ENCODE measurements at regions not wholly inside any gene's neighbourhood (a gene's known extent, or its start where the extent isn't known, plus 50 kb on each side); places are given as distances from the start of the nearest gene placed in this dataset.

DNA sequence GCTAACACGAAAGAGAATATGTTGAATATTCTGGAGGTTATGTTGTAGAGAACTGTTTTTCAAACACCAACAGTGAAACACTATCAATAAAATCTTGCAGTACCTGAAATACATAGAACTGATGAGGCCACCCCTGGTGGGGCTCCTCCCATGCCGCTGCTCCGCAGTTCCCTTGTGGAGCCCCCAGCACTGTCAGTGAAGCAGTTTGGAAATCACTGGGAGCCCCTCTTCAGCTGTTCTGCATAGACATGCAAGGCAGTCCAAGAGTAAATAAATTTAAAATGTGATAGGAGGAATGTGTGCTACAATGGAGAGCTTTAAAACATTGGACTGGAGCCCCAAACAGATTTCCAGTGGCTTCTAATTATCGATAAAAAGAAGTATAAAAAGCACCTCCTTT is 189.4 kb downstream of the FNDC1 start:
- no peak overlapping the region for H3K27ac ChIP-seq (ENCODE audit: low read depth, low read length)
- no peak for DNase-seq (ENCODE audit: low read depth in 4 of 6, low spot score in 6 of 6)
- WGBS (ENCODE audit: insufficient coverage): 79% methylated on average over 2 of the region's 4 CpGs
- H3K4me1 ChIP-seq (ENCODE audit: control insufficient read depth, insufficient read depth, low read length): no peaks in the 10 kb centered on the region
- H3K9me3 ChIP-seq (ENCODE audit: control insufficient read depth, insufficient read depth, low read length): no peaks in the 10 kb centered on the region
- no peaks in the 10 kb centered on the region for H3K36me3 ChIP-seq (ENCODE audit: control insufficient read depth, insufficient read depth, low read length)
- H3K4me3 ChIP-seq (ENCODE audit: low read depth, low read length): no peak overlapping the region
- no peaks in the 10 kb centered on the region for H3K27me3 ChIP-seq (ENCODE audit: control insufficient read depth, insufficient read depth, low read length)

DNA sequence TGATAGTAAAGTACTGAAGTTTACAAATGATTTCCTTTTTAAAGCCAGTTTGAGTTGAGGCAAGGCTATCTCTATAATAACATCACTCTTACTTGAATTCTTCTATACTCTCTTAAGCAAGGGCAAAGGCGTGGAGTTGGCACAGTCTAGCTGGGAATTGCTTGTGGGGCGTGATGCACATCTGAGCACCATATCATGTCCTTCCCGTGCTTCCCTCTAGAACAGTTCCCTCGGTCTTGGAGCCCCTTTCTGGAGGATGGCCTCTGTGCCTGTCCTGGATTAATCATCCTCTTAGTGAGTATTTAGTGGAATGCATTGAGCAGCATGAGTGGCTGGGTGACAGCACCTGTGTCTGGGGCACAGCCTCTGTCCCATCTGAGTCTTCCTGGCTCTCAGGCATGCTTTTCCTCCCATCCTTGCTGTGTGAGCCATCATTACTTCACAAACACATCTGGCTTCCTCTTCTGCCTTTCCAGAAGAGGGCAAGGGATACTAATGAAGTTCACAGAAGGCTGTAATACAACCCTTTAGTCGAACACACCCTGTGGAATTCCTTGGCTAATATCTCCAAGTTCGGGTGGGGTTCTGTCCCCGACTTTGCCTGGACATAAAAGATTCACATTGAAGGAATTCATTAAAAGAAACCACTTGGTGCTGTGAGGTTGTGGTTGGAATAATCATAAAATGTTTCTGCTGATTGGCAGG is 188.2 kb downstream of the FNDC1 start:
- 92% methylated on average over 6 of the region's 7 CpGs for WGBS (ENCODE audit: insufficient coverage)

DNA sequence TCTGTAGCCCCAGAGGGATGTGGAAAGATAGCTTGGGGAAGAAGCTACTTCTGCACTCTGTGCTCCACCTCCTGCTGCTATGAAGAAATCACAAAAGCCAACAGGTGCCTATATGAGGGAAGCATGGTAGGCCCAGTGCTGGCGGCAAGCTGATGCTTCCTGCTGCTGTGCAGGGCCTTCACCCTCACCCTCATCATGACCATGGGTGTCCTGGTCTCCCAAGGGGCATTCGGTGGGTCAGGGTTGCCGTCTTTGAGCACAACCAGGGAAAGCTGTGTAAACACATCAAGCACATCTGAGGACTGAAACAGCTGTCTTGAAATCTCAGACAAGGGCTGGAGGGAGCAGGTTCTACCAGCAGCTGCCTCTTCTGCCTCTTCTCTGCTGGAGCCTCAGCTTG is 184.0 kb downstream of the FNDC1 start:
- Histone ChIP-seq H3K27ac (ENCODE audit: low read depth, low read length) (no peak overlapping the region), H3K4me3 (ENCODE audit: low read depth, low read length) (no peak overlapping the region), H3K36me3 (ENCODE audit: control insufficient read depth, insufficient read depth, low read length) (no peaks in the 10 kb centered on the region), H3K9me3 (ENCODE audit: control insufficient read depth, insufficient read depth, low read length) (no peaks in the 10 kb centered on the region), H3K4me1 (ENCODE audit: control insufficient read depth, insufficient read depth, low read length) (no peaks in the 10 kb centered on the region), H3K27me3 (ENCODE audit: control insufficient read depth, insufficient read depth, low read length) (no peaks in the 10 kb centered on the region)
- 97% methylated on average over 3 of the region's 3 CpGs for WGBS (ENCODE audit: insufficient coverage)
- DNase-seq (ENCODE audit: low read depth in 4 of 6, low spot score in 6 of 6): no peak

More for the DNA sequence above, 188.2 kb downstream of the FNDC1 start:
- Histone ChIP-seq H3K27ac (ENCODE audit: low read depth, low read length) (no peak overlapping the region), H3K4me3 (ENCODE audit: low read depth, low read length) (no peak overlapping the region), H3K4me1 (ENCODE audit: control insufficient read depth, insufficient read depth, low read length) (no peaks in the 10 kb centered on the region), H3K36me3 (ENCODE audit: control insufficient read depth, insufficient read depth, low read length) (no peaks in the 10 kb centered on the region), H3K27me3 (ENCODE audit: control insufficient read depth, insufficient read depth, low read length) (no peaks in the 10 kb centered on the region), H3K9me3 (ENCODE audit: control insufficient read depth, insufficient read depth, low read length) (no peaks in the 10 kb centered on the region)
- DNase-seq (ENCODE audit: low read depth in 4 of 6, low spot score in 6 of 6): no peak

DNA sequence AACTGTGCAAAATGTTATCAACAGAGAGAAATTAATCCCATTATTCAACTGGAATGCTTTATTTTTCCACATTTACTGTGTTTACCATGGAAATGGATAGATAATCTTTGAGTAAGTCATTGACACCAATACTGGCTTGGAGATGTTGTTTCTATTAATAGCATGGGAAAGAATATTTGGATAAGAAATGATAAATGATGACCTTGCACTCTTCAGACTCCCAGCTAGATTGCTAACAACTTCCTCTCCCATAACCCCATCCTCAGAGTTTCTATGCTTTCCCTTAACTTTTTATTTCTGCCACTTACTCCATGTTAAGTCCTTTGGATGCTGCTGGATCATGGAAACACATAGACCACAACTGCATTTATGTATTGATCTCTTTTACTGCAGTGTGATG is 182.5 kb downstream of the FNDC1 start:
- no peaks in the 10 kb centered on the region for H3K27me3 ChIP-seq (ENCODE audit: control insufficient read depth, insufficient read depth, low read length)
- no peaks in the 10 kb centered on the region for H3K36me3 ChIP-seq (ENCODE audit: control insufficient read depth, insufficient read depth, low read length)
- H3K27ac ChIP-seq (ENCODE audit: low read depth, low read length): no peak overlapping the region
- H3K4me1 ChIP-seq (ENCODE audit: control insufficient read depth, insufficient read depth, low read length): no peaks in the 10 kb centered on the region
- H3K9me3 ChIP-seq (ENCODE audit: control insufficient read depth, insufficient read depth, low read length): no peaks in the 10 kb centered on the region
- no peak overlapping the region for H3K4me3 ChIP-seq (ENCODE audit: low read depth, low read length)
- DNase-seq (ENCODE audit: low read depth in 4 of 6, low spot score in 6 of 6): no peak

DNA sequence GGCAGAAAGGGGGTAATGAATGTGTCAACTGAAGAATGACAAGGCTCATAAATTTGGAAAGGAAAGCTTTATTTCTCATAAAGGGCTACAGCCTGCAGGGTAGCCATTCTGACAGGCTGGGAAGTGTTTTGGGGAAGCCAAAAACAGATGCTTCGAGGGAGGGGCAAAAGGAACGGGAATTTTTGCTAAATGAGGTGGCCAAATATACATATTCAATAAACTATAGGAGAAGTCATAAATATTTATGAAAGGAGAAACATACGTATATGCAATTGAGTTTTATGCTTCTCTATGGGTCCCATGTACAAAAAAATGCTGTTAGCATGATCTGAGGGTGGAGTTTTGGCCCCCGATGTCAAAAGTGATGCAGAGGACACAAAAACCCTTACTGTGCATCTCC is 180.7 kb downstream of the FNDC1 start:
- no CpG with 5 or more reads among the region's 4 CpGs for WGBS (ENCODE audit: insufficient coverage)
- no peak overlapping the region for H3K4me3 ChIP-seq (ENCODE audit: low read depth, low read length)
- H3K27me3 ChIP-seq (ENCODE audit: control insufficient read depth, insufficient read depth, low read length): no peaks in the 10 kb centered on the region
- no peaks in the 10 kb centered on the region for H3K9me3 ChIP-seq (ENCODE audit: control insufficient read depth, insufficient read depth, low read length)
- no peak overlapping the region for H3K27ac ChIP-seq (ENCODE audit: low read depth, low read length)
- H3K4me1 ChIP-seq (ENCODE audit: control insufficient read depth, insufficient read depth, low read length): no peaks in the 10 kb centered on the region
- no peaks in the 10 kb centered on the region for H3K36me3 ChIP-seq (ENCODE audit: control insufficient read depth, insufficient read depth, low read length)
- no peak for DNase-seq (ENCODE audit: low read depth in 4 of 6, low spot score in 6 of 6)

DNA sequence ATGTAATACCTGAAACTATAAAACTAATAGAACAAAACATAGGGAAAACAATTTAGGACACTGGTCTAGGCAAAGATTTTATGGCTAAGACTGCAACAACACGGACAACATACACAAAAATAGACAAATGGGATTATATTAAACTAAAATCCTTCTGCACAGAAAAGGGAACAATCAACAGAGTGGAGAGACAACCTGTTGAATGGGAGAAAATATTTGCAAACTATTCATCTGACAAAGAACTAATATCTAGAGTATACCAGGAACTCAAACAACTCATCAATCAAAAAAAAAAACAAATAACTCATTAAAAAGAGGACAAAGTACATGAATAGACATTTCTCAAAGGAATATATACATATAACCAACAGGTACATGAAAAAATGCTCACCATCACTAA is 174.5 kb downstream of the FNDC1 start:
- no peaks in the 10 kb centered on the region for H3K4me1 ChIP-seq (ENCODE audit: control insufficient read depth, insufficient read depth, low read length)
- WGBS (ENCODE audit: insufficient coverage): no CpG with 5 or more reads among the region's 1 CpG

DNA sequence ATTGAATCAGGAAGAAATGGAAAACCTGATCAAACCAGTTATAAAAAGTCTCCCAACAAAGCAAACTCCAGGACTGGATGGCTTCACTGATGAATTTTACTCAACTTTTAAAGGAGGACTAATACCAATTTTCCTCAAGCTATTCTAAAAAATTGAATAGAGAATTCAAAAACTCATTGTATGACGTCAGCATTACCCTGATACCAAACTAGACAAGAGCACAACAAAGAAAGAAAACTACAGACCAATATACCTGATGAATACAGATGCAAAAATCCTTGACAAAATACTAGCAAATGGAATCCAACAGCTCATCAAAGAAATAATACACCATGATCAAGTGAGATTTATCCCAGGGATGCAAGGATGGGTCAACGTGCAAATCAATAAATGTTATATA is 172.9 kb downstream of the FNDC1 start:
- Histone ChIP-seq H3K36me3 (ENCODE audit: control insufficient read depth, insufficient read depth, low read length) (no peaks in the 10 kb centered on the region), H3K4me3 (ENCODE audit: low read depth, low read length) (no peak overlapping the region), H3K27me3 (ENCODE audit: control insufficient read depth, insufficient read depth, low read length) (no peaks in the 10 kb centered on the region), H3K4me1 (ENCODE audit: control insufficient read depth, insufficient read depth, low read length) (no peaks in the 10 kb centered on the region), H3K9me3 (ENCODE audit: control insufficient read depth, insufficient read depth, low read length) (peaks cover 2% of the 10 kb centered on the region), H3K27ac (ENCODE audit: low read depth, low read length) (no peak overlapping the region)
- 80% methylated on average over 1 of the region's 2 CpGs for WGBS (ENCODE audit: insufficient coverage)
- DNase-seq (ENCODE audit: low read depth in 4 of 6, low spot score in 6 of 6): no peak

More for the DNA sequence above, 174.5 kb downstream of the FNDC1 start:
- peaks cover 2% of the 10 kb centered on the region for H3K9me3 ChIP-seq (ENCODE audit: control insufficient read depth, insufficient read depth, low read length)
- no peaks in the 10 kb centered on the region for H3K27me3 ChIP-seq (ENCODE audit: control insufficient read depth, insufficient read depth, low read length)
- no peak for DNase-seq (ENCODE audit: low read depth in 4 of 6, low spot score in 6 of 6)
- H3K36me3 ChIP-seq (ENCODE audit: control insufficient read depth, insufficient read depth, low read length): no peaks in the 10 kb centered on the region
- H3K27ac ChIP-seq (ENCODE audit: low read depth, low read length): no peak overlapping the region
- no peak overlapping the region for H3K4me3 ChIP-seq (ENCODE audit: low read depth, low read length)

DNA sequence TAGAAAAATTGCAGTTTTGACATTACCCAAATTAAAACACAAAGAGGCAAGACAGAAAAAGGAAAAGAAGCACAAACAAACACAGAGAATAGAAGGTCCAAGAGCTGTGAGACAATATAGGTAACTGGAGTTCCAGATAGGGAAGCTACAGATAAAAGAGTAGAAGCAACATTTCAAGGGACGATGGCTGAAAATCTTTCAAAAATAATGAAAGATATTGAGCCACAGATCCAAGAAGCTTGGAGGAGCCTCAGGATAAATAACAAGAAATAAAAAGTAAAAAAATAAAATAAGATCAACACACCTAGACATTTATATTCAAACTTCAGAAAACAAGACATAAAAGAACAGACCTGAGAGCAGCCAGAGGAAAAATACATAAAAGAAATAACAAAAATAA is 164.9 kb downstream of the FNDC1 start:
- no peak overlapping the region for H3K4me3 ChIP-seq (ENCODE audit: low read depth, low read length)

DNA sequence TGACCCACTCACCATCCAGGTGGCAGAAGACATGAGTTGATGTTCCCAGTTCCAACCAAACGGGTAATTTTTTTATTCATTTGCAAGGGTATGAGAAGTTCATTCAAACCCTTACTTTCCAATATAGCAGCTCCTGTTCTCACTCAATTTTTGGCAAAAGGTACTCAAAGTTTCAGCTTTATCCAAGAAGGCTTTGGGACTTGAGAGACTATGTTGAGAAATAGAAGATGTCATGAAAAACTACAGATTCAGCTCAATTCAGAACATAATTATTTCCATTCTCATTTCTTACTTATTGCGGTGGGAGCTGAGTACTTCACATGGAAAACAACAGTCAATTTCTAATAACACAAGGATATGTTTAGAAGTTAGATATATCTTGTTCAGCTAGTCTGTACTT is 162.3 kb downstream of the FNDC1 start:
- Histone ChIP-seq H3K9me3 (ENCODE audit: control insufficient read depth, insufficient read depth, low read length) (peaks cover 1% of the 10 kb centered on the region), H3K27ac (ENCODE audit: low read depth, low read length) (no peak overlapping the region), H3K27me3 (ENCODE audit: control insufficient read depth, insufficient read depth, low read length) (no peaks in the 10 kb centered on the region), H3K4me3 (ENCODE audit: low read depth, low read length) (no peak overlapping the region), H3K4me1 (ENCODE audit: control insufficient read depth, insufficient read depth, low read length) (no peaks in the 10 kb centered on the region), H3K36me3 (ENCODE audit: control insufficient read depth, insufficient read depth, low read length) (no peaks in the 10 kb centered on the region)
- DNase-seq (ENCODE audit: low read depth in 4 of 6, low spot score in 6 of 6): no peak
- no CpG with 5 or more reads among the region's 2 CpGs for WGBS (ENCODE audit: insufficient coverage)

More for the DNA sequence above, 164.9 kb downstream of the FNDC1 start:
- no peaks in the 10 kb centered on the region for H3K36me3 ChIP-seq (ENCODE audit: control insufficient read depth, insufficient read depth, low read length)
- H3K9me3 ChIP-seq (ENCODE audit: control insufficient read depth, insufficient read depth, low read length): peaks cover 1% of the 10 kb centered on the region
- no peak overlapping the region for H3K27ac ChIP-seq (ENCODE audit: low read depth, low read length)
- no peaks in the 10 kb centered on the region for H3K4me1 ChIP-seq (ENCODE audit: control insufficient read depth, insufficient read depth, low read length)
- H3K27me3 ChIP-seq (ENCODE audit: control insufficient read depth, insufficient read depth, low read length): no peaks in the 10 kb centered on the region
- WGBS (ENCODE audit: insufficient coverage): no CpG with 5 or more reads among the region's 1 CpG
- no peak for DNase-seq (ENCODE audit: low read depth in 4 of 6, low spot score in 6 of 6)

DNA sequence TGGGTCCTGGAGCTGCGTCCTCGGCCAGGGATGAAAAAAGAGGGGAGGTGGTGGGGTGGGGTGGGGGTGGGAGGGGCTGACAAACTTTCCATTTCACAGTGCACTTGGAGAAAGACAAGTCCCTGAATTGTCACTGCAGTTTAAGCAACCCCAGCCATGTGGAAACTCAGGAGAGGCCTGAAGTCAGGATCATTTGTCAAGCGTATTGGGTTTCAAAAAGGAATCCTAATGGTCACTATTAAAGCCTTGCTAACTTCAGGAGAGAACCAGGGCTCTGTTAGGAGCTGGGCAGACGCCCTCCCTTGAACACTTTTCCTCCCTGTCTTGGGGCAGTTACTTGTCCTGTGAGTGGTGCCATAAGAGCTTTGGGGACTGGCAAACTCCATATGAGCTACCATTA is 159.9 kb downstream of the FNDC1 start:
- H3K9me3 ChIP-seq (ENCODE audit: control insufficient read depth, insufficient read depth, low read length): peaks cover 1% of the 10 kb centered on the region
- no peaks in the 10 kb centered on the region for H3K27me3 ChIP-seq (ENCODE audit: control insufficient read depth, insufficient read depth, low read length)
- H3K4me3 ChIP-seq (ENCODE audit: low read depth, low read length): no peak overlapping the region
- H3K27ac ChIP-seq (ENCODE audit: low read depth, low read length): peak overlapping the region; percentile 54
- WGBS (ENCODE audit: insufficient coverage): 67% methylated on average over 1 of the region's 4 CpGs
- no peaks in the 10 kb centered on the region for H3K36me3 ChIP-seq (ENCODE audit: control insufficient read depth, insufficient read depth, low read length)
- no peaks in the 10 kb centered on the region for H3K4me1 ChIP-seq (ENCODE audit: control insufficient read depth, insufficient read depth, low read length)
- no peak for DNase-seq (ENCODE audit: low read depth in 4 of 6, low spot score in 6 of 6)

Measured in spinal cord (tissue), 9 donors.